IMR-90 (cell line): ENCODE measurements at regions not wholly inside any gene's neighbourhood (a gene's known extent, or its start where the extent isn't known, plus 50 kb on each side); places are given as distances from the start of the nearest gene placed in this dataset.

ENCODE experiments used
- ATAC-seq: fragments of 200-7000 bp; cut with Tn5 transposase; 2 replicates; pipeline ENCODE4 v1.9.1; 2020; ENCODE audit warnings: low read depth, mild to moderate bottlenecking, moderate library complexity
- BruUV-seq: library from RNA; stranded (reverse); fragments of 400-500 nt; replicated peaks from 2 replicates; lab custom pipeline; 2021; lab: Mats Ljungman, UMichigan
- CTCF ChIA-PET: fragments of 300-600 bp; formaldehyde crosslinking; extraction: SDS; loops from one replicate; lab custom pipeline; 2021; ENCODE audit warnings: antibody characterized with exemption; lab: Yijun Ruan, JAX
- POLR2A ChIA-PET: fragments of 300-600 bp; sonication (Branson Sonifier 250); formaldehyde crosslinking; loops from one replicate; lab custom pipeline; 2022; ENCODE audit warnings: antibody characterized with exemption; ENCODE audit not compliant: unreplicated experiment; lab: Charles Lee
- DNase-seq: peaks from one replicate; pipeline ENCODE4 v3.0.0; 2013
- H2AFZ ChIP-seq: replicated peaks from 2 replicates; pipeline ENCODE3; 2013; ENCODE audit warnings: low read length, mild to moderate bottlenecking; ENCODE audit not compliant: poor library complexity
- H2AK5ac ChIP-seq: 2 replicates; pipeline ENCODE4 v1.6.1; 2013; ENCODE audit warnings: low read depth, low read length, inconsistent platforms
- H2AK9ac ChIP-seq: replicated peaks from 2 replicates; pipeline ENCODE3; 2013; ENCODE audit warnings: mild to moderate bottlenecking, low read depth, low read length, moderate library complexity; ENCODE audit not compliant: poor library complexity
- H2BK120ac ChIP-seq: 2 replicates; pipeline ENCODE4 v1.6.1; 2013; ENCODE audit warnings: low read depth, low read length, inconsistent platforms
- H2BK15ac ChIP-seq: 3 replicates; pipeline ENCODE4 v1.6.1; 2013; ENCODE audit warnings: low read depth, low read length, inconsistent platforms
- H2BK20ac ChIP-seq: 2 replicates; pipeline ENCODE4 v1.6.1; 2013; ENCODE audit warnings: low read depth, mild to moderate bottlenecking, inconsistent platforms, low read length, moderate library complexity
- H2BK5ac ChIP-seq: 2 replicates; pipeline ENCODE4 v1.6.1; 2013; ENCODE audit warnings: mild to moderate bottlenecking, low read depth, low read length, inconsistent platforms; ENCODE audit not compliant: poor library complexity, severe bottlenecking
- H3K14ac ChIP-seq: replicated peaks from 2 replicates; pipeline ENCODE4 v1.6.1; 2013; ENCODE audit warnings: low read depth, low read length, inconsistent platforms
- H3K18ac ChIP-seq: 2 replicates; pipeline ENCODE4 v1.6.1; 2013; ENCODE audit warnings: low read depth, low read length, control low read depth
- H3K23ac ChIP-seq: 2 replicates; pipeline ENCODE4 v1.6.1; 2013; ENCODE audit warnings: low read depth, low read length, inconsistent platforms
- H3K27ac ChIP-seq: 2 replicates; pipeline ENCODE4 v1.5.1; 2013; ENCODE audit warnings: mild to moderate bottlenecking, control low read depth, low read length; ENCODE audit not compliant: insufficient read depth
- H3K27me3 ChIP-seq: 2 replicates; pipeline ENCODE4 v1.6.1; 2013; ENCODE audit warnings: low read length; ENCODE audit not compliant: control insufficient read depth, insufficient read depth
- H3K36me3 ChIP-seq: 2 replicates; pipeline ENCODE4 v1.6.1; 2013; ENCODE audit warnings: low read length, mixed read lengths; ENCODE audit not compliant: control insufficient read depth, insufficient read depth
- H3K4ac ChIP-seq: 2 replicates; pipeline ENCODE4 v1.6.1; 2013; ENCODE audit warnings: low read depth, low read length, inconsistent platforms
- H3K4me1 ChIP-seq: 2 replicates; pipeline ENCODE4 v1.6.1; 2013; ENCODE audit warnings: low read length, mixed read lengths; ENCODE audit not compliant: control insufficient read depth, insufficient read depth
- H3K4me2 ChIP-seq: 2 replicates; pipeline ENCODE4 v1.6.1; 2013; ENCODE audit warnings: low read depth, mild to moderate bottlenecking, control low read depth, low read length, moderate library complexity
- H3K4me3 ChIP-seq: 2 replicates; pipeline ENCODE4 v1.5.1; 2013; ENCODE audit warnings: low read depth, mild to moderate bottlenecking, control low read depth, low read length, moderate library complexity; ENCODE audit not compliant: insufficient read depth
- H3K56ac ChIP-seq: 2 replicates; pipeline ENCODE4 v1.6.1; 2013; ENCODE audit warnings: low read length, inconsistent platforms; ENCODE audit not compliant: insufficient read depth; ENCODE audit errors: extremely low read depth
- H3K79me1 ChIP-seq, 2 experiments: 2 replicates each; pipeline ENCODE4 v1.6.1; 2013; ENCODE audit warnings: low read length in 2 of 2, inconsistent platforms in 1 of 2, low read depth in 1 of 2
- H3K9ac ChIP-seq: 2 replicates; pipeline ENCODE4 v1.6.1; 2013; ENCODE audit warnings: low read depth, low read length, control low read depth
- H3K9me1 ChIP-seq: 2 replicates; pipeline ENCODE4 v1.6.1; 2013; ENCODE audit warnings: low read length, inconsistent platforms; ENCODE audit not compliant: insufficient read depth
- H3K9me3 ChIP-seq: 2 replicates; pipeline ENCODE4 v1.6.1; 2013; ENCODE audit warnings: low read length; ENCODE audit not compliant: control insufficient read depth, insufficient read depth
- H4K20me1 ChIP-seq: 2 replicates; pipeline ENCODE4 v1.6.1; 2013; ENCODE audit warnings: low read length, inconsistent platforms; ENCODE audit not compliant: insufficient read depth
- H4K5ac ChIP-seq: 2 replicates; pipeline ENCODE4 v1.6.1; 2013; ENCODE audit warnings: mild to moderate bottlenecking, low read depth, low read length, control low read depth
- H4K8ac ChIP-seq, 2 experiments: 2 replicates each; pipeline ENCODE4 v1.6.1; 2013; ENCODE audit warnings: low read depth in 2 of 2, low read length in 2 of 2, control low read depth in 1 of 2, inconsistent platforms in 1 of 2
- H4K91ac ChIP-seq: 2 replicates; pipeline ENCODE4 v1.6.1; 2013; ENCODE audit warnings: low read depth, low read length, inconsistent platforms; ENCODE audit not compliant: insufficient read depth
- CEBPB ChIP-seq: IDR thresholded peaks from 2 replicates; pipeline ENCODE4 v1.6.1; 2012; ENCODE audit warnings: low read depth, low read length, improper control_type of control experiment
- CHD1 ChIP-seq: IDR thresholded peaks from 2 replicates; pipeline ENCODE4 v1.6.1; 2012; ENCODE audit warnings: low read depth, low read length, improper control_type of control experiment
- MAFK ChIP-seq: IDR thresholded peaks from 2 replicates; pipeline ENCODE4 v1.6.1; 2012; ENCODE audit warnings: low read depth, low read length, improper control_type of control experiment
- NFE2L2 ChIP-seq: fragments of 150-350 bp; IDR thresholded peaks from 2 replicates; pipeline ENCODE4 v1.6.1; 2016; ENCODE audit warnings: low read depth, mild to moderate bottlenecking, low read length
- RCOR1 ChIP-seq: IDR thresholded peaks from 2 replicates; pipeline ENCODE4 v1.6.1; 2012; ENCODE audit warnings: mild to moderate bottlenecking, low read length, improper control_type of control experiment; ENCODE audit not compliant: insufficient replicate concordance
- RFX5 ChIP-seq: IDR thresholded peaks from 2 replicates; pipeline ENCODE4 v1.8.0; 2012; ENCODE audit warnings: low read depth, mild to moderate bottlenecking, low read length, moderate library complexity
- SMC3 ChIP-seq: fragments of 150-350 bp; IDR thresholded peaks from 2 replicates; pipeline ENCODE4 v1.6.1; 2016; ENCODE audit warnings: low read depth, mild to moderate bottlenecking, antibody characterized with exemption, low read length, moderate library complexity
- WGBS, 2 experiments: methylation state at CpG; one replicate each; pipeline versions ENCODE4 v1.1.5 to v1.1.7; 2013; ENCODE audit warnings: missing lambda C conversion rate in 2 of 2; ENCODE audit not compliant: insufficient read length in 1 of 2; ENCODE audit errors: extremely low coverage in 2 of 2; 5-methylcytosine and 5-hydroxymethylcytosine counted together
- dilution Hi-C: fragments of 300-500 bp; cut with HindIII; formaldehyde crosslinking; loops from one replicate; pipeline ENCODE4 v1.14.3; 2018; ENCODE audit warnings: low sequenced_read_pairs; ENCODE audit not compliant: unreplicated experiment
- in situ Hi-C: fragments of 300-500 bp; cut with MboI; formaldehyde crosslinking; loops from 3 replicates; pipeline ENCODE4 v1.14.3; 2019; ENCODE audit warnings: low sequenced_read_pairs, inconsistent platforms, mixed read lengths
- intact Hi-C: fragments of 100-400 bp; cut with micrococcal nuclease; formaldehyde crosslinking; loops from 2 replicates; pipeline ENCODE4 v1.10.0; 2022
- TF ChIP-seq, protein P1 (sequence below): fragments of 150-350 bp; IDR thresholded peaks from 2 replicates; pipeline ENCODE4 v1.6.1; 2017; ENCODE audit warnings: mild to moderate bottlenecking, antibody characterized with exemption, low read length, low read depth

DNA sequence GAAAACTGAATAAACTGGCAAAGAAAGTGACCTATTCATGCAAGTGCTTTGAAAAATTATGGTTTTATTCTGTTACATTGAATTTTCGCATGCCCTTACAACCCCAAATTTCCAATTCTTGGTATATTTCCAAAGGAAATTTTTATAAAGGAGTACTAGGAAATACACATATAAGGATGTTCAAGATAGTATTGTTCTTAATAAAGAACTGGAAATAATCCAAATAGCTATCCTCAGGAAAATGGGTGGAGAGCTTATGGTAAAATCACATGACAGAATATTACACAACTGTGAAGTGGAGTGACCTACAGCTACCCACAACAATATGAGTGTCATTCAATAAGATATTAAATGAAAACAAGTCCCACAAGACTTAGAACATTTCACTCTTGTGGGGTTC lies 138.9 kb upstream of the BMPER start:
- no peaks in the 10 kb centered on the region for H3K9me3 ChIP-seq
- H3K4me3 ChIP-seq = no peak overlapping the region
- H2AK5ac ChIP-seq = no peak overlapping the region
- dilution Hi-C loops (no loop called here), intact Hi-C loops (no loop called here), in situ Hi-C loops (loop anchor here (10.0 kb wide), 1 partner anchor 128 kb away; no protein-coding TSS in a partner anchor)
- H4K5ac ChIP-seq = no peak overlapping the region
- H2BK5ac ChIP-seq = no peak overlapping the region
- no peak overlapping the region for H3K14ac ChIP-seq
- no peak overlapping the region for H2BK120ac ChIP-seq
- no TSS peak for BruUV-seq
- no peaks in the 10 kb centered on the region for H3K36me3 ChIP-seq
- no CpG with 5 or more reads among the region's 1 CpG for WGBS, 2 experiments
- H2AK9ac ChIP-seq = no peak overlapping the region
- H3K27ac ChIP-seq = no peak overlapping the region
- TF ChIP-seq, protein P1, sequence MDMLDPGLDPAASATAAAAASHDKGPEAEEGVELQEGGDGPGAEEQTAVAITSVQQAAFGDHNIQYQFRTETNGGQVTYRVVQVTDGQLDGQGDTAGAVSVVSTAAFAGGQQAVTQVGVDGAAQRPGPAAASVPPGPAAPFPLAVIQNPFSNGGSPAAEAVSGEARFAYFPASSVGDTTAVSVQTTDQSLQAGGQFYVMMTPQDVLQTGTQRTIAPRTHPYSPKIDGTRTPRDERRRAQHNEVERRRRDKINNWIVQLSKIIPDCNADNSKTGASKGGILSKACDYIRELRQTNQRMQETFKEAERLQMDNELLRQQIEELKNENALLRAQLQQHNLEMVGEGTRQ = no peak
- TF ChIP-seq CEBPB = no peak
- no peak for TF ChIP-seq RCOR1
- no peak for TF ChIP-seq SMC3
- no peak for TF ChIP-seq RFX5
- TF ChIP-seq MAFK = no peak
- no peak for TF ChIP-seq NFE2L2
- no peak for TF ChIP-seq CHD1
- no peak overlapping the region for H2BK15ac ChIP-seq
- H3K9me1 ChIP-seq = no peaks in the 10 kb centered on the region
- DNase-seq = no peak
- ATAC-seq = no peak
- no peak overlapping the region for H3K4me2 ChIP-seq
- no peak overlapping the region for H2BK20ac ChIP-seq
- POLR2A ChIA-PET = no interaction called here
- H3K18ac ChIP-seq = no peak overlapping the region
- no peak overlapping the region for H4K8ac ChIP-seq
- no peak overlapping the region for H3K23ac ChIP-seq
- CTCF ChIA-PET = no interaction called here
- no peak overlapping the region for H2AFZ ChIP-seq
- H4K91ac ChIP-seq = no peak overlapping the region
- H3K56ac ChIP-seq = no peak overlapping the region
- H3K4ac ChIP-seq = no peak overlapping the region
- H3K9ac ChIP-seq = no peak overlapping the region
- H4K20me1 ChIP-seq = no peaks in the 10 kb centered on the region
- peaks cover 3% of the 10 kb centered on the region for H3K4me1 ChIP-seq
- H3K79me1 ChIP-seq = no peaks in the 10 kb centered on the region
- peaks cover 2% of the 10 kb centered on the region; the same call in 1 of the 2 replicates for H3K27me3 ChIP-seq
